H4 (cell line): ENCODE measurements at regions not wholly inside any gene's neighbourhood (a gene's known extent, or its start where the extent isn't known, plus 50 kb on each side); places are given as distances from the start of the nearest gene placed in this dataset.

Experiments used
- DNase-seq: peaks from one replicate; pipeline ENCODE4 v3.0.0-alpha.2; 2015; ENCODE audit warnings: low spot score

DNA sequence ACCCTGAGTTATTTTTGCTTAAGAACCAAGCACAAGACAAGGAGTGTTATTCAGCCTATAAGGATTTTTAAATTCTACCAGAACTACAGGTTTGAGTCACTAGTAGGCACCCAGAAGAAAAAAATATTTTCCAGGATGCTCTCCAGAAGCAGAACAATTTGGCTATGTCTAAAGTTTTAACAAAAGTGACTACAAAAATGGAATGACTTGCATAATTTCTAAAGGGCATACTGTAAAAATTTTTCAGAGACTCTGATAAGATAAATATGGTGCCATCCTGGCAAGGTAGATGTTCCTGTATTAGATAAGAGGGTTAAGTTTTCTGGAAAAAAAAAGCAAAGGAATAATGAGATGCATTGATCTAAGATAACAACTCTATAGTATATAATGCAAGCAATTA, 68.6 kb upstream of the FAM9A start:
- DNase-seq: no peak

- DNase-seq: no peak
These were observed 67.7 kb upstream of the FAM9A start for GRCh38 chrX:8868906-8869305.

GRCh38 chrX:8868070-8868773, 67.0 kb upstream of the FAM9A start:
- peak; percentile 33 for DNase-seq

GRCh38 chrX:8867406-8867805, 66.2 kb upstream of the FAM9A start:
- DNase-seq: no peak

- no peak for DNase-seq
These were observed 63.0 kb upstream of the FAM9A start for GRCh38 chrX:8864161-8864560.

DNA sequence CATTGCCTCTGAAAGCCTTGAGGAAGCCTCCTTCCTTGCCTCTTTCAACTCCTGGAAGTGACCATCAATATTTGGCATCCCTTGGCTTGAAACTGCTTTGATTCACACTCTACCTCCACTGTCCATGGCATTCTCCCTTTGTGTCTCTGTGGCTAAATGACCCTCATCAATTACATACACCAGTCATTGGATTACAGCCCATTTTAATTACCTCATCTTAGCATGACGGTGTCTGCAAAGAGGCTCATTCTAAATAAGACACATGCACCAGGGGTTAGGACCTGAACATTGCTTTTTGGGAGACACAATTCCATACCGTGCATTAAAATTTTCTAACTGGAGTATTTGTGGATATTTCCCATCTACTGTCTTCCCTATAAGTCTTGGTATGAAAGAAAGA, 60.7 kb upstream of the FAM9A start:
- DNase-seq: no peak

- DNase-seq: no peak
These were observed 50.2 kb upstream of the FAM9A start for GRCh38 chrX:8851231-8851886.
